GM21528 (cell line): ENCODE measurements at regions not wholly inside any gene's neighbourhood (a gene's known extent, or its start where the extent isn't known, plus 50 kb on each side); places are given as distances from the start of the nearest gene placed in this dataset.

Experiments used
- ATAC-seq: cut with Tn5 transposase; IDR thresholded peaks from one replicate; pipeline ENCODE4 v1.9.1; 2021; ENCODE audit warnings: mild to moderate bottlenecking, moderate library complexity; ENCODE audit not compliant: unreplicated experiment, low FRiP score

DNA sequence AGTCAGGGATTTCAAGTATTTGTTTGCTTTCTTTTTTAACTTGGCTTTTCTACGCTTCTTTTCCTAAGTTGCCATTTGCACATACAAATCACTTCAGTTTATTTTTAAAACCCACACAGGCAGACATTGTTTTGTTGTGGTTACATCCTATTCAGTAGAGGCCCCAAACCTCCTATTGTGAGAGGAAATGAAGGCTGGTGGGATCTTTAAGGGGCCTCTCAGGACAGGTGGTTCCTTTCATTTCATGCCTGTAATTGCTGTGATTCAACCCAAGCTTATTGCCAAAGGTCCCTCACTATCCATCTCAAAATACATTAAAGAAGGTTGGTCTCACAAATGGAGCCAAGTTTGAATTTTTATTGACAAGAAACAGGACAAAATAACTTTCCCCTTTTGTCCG lies 257.1 kb downstream of the ADAMTS20 start:
- ATAC-seq = no peak

DNA sequence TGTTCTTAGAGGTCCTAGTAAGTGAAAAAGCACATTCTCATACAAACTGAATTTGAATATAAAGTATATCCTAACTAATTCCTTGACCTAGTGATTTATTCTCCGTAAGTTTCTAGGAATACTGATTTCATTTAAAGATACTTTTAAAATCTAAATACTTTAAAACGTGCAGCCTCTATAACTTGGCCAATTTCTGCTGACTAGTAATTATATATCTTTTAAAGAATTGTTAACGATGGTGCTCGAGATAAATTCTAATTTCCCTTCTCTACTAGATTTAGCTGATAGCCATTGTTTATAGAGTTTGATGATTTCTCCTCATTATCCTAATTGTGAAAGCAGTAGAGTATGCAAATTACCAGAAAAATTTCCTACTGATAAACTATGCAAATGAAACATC lies 257.9 kb downstream of the ADAMTS20 start:
- ATAC-seq = no peak

DNA sequence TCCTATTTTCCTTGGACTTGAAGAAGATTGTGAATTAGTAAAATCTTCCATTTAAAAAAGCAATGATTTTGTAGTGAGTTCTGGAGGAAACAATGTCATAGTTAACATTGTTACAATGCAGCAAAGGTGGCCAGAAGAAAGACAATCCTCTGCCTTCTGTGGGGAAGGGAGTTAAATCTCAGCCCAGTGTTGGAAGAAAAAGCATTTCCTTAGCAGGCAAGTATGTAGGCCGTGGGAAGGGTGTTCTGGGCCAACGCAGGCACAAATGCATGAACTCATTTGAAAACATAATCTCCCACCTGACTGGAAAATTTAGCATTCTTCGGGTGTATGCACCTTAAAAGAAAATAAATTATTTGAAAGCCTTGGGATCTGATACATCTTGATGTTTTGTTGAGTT lies 258.6 kb downstream of the ADAMTS20 start:
- ATAC-seq = no peak

DNA sequence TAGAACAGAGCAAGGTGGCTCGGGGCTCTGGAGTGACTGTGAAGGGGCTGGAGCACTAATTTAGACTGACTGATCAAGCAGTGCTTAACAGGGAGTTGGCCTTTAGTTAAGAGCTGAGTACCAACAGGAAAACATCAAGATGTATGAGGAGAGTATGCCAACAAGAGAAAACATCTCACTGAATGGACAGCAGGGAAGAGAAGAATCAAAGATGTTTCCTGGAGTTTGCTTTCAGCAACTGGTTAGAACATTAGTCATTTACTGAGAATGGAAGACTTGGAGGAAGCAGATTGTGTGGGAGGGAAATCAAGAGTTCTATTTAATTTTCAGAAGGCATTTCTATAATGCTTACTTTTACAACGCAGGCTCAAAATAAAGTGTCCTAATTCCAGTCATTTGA lies 259.3 kb downstream of the ADAMTS20 start:
- no peak for ATAC-seq

DNA sequence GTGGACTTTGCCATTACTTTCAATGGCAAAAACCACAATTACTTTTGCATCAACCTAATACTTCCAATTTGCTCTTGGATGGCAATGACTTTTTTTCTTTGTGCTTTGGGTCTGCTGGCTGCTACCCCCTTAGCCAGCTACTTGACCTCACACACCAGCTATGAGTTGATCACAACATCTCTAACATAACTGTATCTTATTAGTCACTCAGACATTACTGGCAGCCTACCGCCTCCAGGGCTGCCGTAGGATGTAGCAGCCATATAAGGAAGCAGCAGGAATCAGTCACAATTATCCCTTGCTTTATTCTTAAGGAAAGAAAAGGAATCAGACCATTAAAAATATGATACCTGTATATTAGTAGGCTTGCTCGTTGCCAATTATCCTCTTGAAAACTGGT lies 260.5 kb downstream of the ADAMTS20 start:
- ATAC-seq = no peak

DNA sequence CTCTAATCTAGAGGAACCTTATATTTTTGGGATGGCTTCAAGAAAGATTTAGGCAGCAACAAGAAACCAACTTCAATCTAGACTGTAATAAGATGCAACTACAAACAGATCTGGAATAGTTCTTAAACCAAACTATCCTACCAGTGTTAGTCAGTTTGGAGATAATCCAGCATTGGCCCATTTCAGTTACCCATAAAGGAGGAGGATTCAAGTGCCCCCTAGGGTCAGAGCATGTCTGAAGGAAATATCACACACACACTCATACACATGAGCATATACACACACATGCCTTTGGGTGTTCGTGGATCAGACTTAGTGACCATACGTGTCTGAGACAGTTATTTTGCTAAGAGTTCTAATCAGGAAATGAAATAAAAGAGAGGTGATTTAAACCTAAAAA lies 261.2 kb downstream of the ADAMTS20 start:
- ATAC-seq = no peak

DNA sequence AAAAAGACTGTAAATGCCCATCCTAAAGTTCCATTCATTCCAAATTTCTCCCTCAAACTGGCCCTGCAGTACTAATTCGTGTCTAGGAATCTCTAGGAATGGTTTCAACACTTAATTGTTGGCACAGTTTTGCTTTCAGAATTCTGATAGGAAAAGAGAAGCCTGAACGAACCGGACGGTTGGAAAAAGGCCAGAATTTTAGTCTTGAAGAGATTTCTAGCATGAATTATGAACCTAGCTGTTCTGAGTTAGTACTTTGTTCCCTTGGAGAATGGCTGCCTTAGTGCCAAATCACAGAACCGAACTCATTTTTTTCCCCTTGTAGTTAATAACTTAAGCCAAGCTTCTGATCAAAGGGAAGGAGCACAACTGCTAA lies 262.6 kb downstream of the ADAMTS20 start:
- ATAC-seq = no peak

DNA sequence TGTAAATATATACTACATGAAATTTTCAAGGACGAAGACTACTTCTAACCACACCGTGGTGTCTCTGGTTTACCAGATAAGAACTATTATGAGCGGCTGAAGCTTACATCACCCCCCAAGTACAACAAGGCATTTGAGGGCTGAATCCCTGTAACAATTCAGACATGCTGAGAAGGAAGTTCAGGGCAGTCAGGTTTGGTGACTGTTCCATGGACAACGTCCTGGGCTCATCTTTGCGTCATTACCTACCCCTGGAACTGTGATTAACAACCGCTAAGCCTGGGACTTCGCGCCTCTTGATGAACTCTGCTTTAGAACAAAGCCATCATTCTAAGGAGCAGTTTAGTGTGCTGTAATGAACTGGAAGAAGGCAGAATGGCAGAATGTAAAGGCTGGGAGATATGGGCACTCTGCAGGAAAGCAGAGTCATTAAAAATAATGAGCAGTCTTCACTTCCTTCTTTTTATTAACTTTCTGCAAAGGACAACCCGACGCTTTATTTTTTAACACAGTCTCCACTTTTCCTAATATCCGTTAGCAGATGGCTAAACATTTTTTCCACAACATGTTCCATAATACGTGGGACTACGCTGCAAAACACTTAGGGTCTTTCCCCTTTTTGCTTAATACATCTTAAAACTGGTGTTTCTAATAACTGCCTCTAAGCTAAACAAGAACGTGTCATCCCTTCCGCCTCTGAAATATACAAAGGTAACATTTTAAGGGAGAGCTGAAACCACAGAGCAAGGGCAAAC lies 263.2 kb downstream of the ADAMTS20 start:
- no peak for ATAC-seq

DNA sequence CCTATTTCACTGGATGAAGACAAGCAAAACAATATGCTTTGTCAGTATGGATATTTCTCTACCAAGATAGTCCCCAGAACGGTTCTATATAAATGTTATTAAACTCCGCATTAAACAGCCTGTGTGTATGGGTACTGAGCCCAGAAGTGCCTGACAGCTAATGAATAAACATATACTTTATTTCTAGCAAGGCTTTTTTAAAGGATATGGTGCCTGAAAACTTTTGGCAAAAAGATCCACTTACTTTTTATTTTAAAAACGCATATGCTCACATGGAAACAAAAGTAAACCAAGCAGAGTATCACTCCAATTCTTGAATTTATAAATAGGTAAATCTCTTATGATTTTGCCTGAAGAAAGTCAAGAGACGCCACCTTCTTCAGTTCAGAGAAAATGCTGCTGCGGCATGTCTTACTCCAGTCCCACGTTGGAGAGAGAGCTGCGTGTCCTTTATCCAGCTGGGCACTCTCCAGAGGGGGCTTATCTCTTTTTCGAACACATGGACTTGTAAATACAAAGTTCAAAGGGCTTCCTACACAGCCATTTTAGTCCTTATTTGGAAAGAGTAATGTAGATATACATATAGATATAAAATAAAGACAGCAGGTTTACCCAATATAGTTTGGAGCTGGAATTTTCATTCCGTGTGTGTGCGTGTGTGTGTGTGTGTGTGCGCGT lies 264.2 kb downstream of the ADAMTS20 start:
- ATAC-seq = no peak

DNA sequence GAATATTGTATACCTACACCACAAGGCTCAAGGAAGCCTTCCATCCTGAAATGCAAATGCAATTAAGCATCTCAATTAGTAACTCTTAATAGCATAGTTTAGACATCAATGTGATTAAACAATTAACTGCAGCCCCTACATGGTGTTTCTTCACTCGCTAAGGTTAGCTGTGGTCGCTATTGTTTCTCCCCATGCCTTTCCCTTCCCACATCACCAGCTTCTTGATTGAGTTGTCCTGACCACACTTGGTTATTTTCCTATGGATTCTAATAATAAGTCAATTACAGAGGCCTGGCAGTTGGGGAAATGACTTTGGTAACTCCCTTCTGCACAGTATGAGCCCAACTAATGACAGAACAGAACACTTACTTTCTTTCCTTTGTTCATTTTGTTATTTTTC lies 265.0 kb downstream of the ADAMTS20 start:
- ATAC-seq = no peak

DNA sequence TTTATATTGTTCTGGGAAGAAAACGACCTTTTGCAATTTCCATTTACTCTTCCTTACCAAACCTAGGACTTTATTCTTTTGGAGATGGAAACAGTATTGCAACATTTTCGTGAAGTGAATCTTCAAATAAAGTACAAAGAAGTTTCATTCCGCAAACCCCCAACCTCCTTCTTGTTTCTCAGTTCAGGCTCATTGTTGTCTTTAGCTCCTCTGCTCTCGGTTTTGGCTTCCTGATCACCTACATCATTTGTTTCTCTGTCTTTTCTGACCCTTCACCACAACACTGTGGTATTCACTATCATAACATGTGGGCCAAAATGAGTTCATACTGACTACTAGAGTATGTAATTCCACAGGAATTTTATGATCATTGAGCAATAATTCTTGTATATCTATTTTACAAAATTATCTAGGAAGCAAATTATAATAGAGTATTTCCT lies 266.8 kb downstream of the ADAMTS20 start:
- ATAC-seq = no peak

DNA sequence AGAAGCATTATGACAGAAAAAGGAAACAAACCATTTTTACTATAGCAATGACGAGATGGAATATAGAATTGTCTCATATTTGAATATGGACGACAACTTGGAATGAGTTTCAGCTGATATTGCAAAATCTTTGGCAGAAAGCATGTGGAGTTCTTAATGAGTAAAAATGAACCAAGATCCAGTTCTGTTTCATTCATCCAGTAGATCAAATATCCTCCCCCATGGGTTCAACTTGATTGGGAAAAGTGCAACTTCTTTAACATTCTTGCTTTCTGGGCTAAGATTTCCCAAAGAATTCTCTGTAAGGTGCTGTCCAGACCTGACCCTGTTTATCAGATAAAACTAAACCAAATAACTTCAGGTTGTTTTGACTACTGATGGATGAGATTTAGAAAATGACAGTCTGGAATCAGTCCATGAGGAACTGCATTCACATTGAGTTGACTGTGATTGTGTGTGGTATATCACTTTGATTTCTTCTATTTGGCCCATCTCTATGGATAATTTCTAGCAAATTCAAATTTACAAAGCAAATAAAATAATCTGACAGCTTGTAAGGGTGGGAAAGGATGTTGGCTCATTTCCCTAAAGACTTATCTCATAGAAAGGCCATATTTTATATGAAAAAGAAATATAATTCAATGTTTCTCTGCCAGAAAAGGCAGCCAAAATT lies 267.4 kb downstream of the ADAMTS20 start:
- ATAC-seq = no peak

DNA sequence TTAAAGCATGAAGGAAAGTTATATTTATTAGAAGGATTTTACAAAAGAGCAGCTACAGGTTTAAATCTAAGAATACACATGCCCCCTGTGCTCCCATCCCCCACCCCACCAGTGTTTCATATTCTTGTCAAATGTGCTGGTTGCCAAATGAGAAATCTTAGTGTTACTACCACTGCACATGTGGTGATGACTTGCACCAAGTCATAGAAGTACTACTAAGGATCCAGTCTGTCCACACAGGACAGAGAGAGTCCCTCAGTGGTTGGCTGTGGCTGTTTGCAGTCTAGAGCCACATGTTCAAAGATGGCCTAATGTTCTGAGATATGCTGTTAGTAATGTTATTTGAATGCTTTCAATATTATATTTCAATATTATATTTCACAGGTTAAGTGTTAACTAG lies 268.8 kb downstream of the ADAMTS20 start:
- no peak for ATAC-seq

DNA sequence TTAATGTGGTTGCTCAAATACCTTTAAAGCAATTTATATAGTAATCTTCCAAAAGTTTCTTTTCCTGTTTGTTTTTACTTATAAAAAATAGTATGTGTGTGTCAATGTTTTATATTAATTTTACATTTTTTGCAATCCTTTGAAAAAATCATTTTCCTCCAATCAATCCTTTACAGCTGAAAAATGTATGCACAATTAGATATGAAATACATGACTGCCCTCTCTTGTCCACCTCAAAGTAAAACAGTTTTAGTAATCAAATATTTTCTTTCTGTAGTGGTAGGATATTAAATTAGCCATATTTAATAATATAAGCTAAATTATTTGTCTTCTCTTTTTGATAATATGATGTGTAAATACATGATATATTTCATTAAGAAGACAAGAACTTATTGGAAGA lies 269.9 kb downstream of the ADAMTS20 start:
- no peak for ATAC-seq

DNA sequence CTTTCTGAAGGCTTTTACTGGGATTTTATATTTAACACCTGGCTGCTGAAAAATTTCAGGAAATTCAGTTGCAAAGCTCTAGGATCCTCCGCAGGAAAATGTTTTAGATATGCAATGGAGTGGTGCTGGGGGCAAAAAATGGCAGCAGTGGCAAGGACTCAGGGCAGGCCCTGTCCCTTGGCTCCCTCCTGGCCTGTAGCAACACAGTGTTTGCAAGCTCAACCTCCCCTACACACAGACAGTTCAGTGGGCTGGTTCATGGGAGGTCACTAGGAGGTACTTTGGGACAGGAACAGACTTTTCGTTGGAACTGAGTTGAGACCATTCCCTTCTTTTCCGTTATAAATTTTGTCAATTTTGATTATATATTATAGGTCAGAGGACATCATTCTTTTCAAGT lies 270.4 kb downstream of the ADAMTS20 start:
- no peak for ATAC-seq

DNA sequence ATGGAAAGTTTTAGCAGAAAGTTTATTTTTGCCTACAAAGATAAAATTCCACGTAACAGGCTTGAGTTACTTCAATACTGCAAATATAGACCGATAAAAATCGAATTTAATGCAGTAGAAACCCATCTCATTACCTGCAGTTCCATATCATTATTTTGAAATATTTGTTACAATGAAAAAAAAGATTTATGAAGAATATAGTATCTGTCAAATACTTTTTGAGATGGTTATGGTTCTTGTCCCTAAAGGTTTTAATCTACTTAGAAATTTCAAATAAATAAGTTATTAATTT lies 273.5 kb downstream of the ADAMTS20 start:
- ATAC-seq = peak; percentile 3

DNA sequence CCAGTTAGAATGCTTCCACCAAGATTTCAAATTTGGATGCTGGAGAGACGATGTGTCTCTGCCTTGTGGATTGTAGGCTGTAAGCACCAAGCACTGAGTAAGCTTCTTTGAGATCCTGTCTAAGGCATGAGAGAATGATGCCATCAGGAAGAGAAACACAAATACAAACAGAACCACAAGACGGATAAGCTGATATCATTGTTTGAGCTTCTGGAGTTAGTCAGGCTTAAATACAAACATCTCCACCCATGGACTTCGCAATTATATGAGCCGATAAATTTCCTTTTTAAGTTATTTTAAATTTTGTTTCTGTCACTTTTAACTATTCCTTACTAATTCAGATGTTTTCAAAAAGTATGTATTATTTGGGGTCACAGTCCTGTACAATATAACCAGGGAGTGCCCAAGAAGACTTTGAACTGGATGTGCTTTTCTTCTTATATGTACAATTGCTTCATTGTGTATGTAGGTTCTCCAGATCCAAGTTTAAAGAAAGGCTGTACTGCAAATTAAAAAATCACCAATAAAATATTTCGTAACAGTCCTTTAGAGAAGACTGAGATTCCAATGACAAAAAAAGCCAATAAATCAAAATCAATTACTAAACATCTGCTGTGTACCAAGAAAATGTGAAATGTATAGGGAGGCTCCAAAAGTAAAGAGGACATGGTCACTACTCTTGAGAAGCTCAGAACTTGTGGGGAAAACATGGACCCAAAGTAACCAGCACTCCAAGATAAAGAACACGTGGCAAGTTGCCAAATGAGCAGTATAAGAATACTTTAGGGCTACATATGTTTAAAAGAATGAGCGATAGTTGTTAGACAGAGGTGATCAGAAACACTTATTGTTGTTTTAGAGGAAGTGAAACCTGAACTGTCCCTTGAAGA lies 274.1 kb downstream of the ADAMTS20 start:
- peak; percentile 93 for ATAC-seq

DNA sequence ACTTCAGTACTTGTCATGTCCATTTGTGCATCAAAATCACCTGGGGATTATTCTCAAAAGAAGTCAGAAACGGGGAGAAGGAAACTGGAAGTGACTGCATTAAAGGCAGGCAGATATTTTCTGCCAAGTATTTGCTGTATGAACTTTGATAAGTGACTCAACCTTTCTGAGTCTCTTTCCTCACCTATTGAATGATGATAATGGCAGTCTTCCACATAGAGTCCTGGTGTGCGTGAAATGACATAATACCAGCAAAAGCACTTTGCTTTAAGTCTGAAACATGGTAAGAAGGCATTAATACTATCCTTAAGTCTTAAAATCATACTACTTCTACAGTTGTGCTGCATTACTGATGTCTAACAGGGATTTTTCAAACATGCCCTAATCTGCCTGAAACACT lies 278.5 kb downstream of the ADAMTS20 start:
- no peak for ATAC-seq

DNA sequence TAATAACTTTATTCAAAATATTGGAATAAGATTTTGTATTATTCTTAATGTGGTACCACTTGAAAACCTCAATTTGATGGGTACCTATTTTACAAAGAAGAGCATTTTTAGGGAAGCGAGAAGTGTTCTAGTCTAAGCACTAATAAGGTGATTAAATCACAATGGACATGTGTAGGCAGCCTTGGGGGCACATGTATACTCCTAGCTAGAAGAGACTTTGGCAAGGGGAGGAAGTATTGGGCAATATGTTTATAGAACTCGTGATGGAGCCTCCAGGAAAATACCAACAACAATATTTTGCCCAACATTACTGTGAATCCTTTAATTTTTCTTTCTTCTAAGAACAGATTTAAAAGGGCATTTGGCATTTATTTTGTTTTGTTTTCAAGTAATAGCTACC lies 280.3 kb downstream of the ADAMTS20 start:
- ATAC-seq = no peak

DNA sequence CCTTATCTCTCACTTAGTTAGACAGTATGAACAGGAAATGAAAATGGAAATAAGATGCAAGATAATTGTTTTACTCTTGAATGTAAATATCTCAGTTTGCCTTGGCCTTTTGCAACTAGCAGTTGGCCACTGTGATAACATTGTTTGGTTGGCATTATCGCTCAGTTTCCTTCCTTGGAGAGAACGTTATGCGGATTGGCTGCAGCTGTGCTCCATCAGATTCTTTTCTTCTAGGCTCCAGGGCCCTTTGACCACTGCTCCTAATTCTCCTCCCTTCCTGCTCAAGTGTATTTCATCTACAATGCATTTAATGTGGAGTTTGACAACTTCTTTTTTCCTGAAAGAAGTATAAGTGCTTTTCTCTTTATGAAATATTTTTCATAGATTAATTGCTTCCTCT lies 284.2 kb downstream of the ADAMTS20 start:
- no peak for ATAC-seq

DNA sequence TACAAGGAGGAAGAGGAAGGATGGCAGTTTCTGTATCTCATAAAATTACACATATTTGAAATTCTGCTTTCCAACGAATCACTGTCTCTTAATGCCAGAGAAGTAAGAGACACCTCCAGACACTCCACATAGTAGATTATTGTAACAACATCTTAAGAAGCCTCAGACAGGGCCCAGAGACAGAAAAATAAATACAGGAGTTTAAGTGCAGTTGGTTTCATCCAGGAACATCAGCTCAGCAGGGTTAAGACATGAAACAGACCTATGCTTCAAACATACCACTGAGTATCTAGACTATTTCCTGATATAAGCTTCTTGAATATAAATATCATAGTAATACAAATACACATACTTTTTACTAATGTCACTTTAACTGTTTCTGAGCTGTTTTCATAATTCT lies 290.3 kb downstream of the ADAMTS20 start:
- ATAC-seq = no peak
